HEK293 (cell line): ENCODE measurements at regions not wholly inside any gene's neighbourhood (a gene's known extent, or its start where the extent isn't known, plus 50 kb on each side); places are given as distances from the start of the nearest gene placed in this dataset.

Experiments
- CTCF ChIA-PET: fragments of 350-600 bp; formaldehyde crosslinking; extraction: SDS; loops from one replicate; lab custom pipeline; 2021; ENCODE audit warnings: antibody characterized with exemption; lab: Yijun Ruan, JAX
- POLR2A ChIA-PET: fragments of 300-600 bp; formaldehyde crosslinking; extraction: SDS; loops from one replicate; lab custom pipeline; 2020; ENCODE audit warnings: antibody characterized with exemption, inconsistent platforms; lab: Yijun Ruan, JAX
- H3K27ac ChIP-seq: fragments of 200-500 bp; sonication (Bioruptor generic); 2 replicates; pipeline ENCODE4 v1.5.1; 2014; ENCODE audit warnings: low read depth, low read length, control low read depth, inconsistent platforms; ENCODE audit errors: extremely low read depth
- H3K36me3 ChIP-seq, 2 experiments: fragments of 200-500 bp in 1 of 2; sonication (Bioruptor generic) in 1 of 2; 1 replicate in 1 of 2; 2 replicates in 1 of 2; pipeline ENCODE4 v1.5.1; 2014 to 2017; ENCODE audit warnings: inconsistent platforms in 2 of 2, low read length in 2 of 2; ENCODE audit not compliant: control insufficient read depth in 2 of 2, insufficient read depth in 1 of 2
- H3K4me1 ChIP-seq: fragments of 200-500 bp; sonication (Bioruptor generic); 2 replicates; pipeline ENCODE4 v1.5.1; 2014; ENCODE audit warnings: mild to moderate bottlenecking, low read length, inconsistent platforms; ENCODE audit not compliant: control insufficient read depth, insufficient read depth
- H3K4me3 ChIP-seq: 2 replicates; pipeline ENCODE4 v1.5.1; 2011; ENCODE audit warnings: low read depth, mild to moderate bottlenecking, control low read depth, low read length, moderate library complexity
- H3K9me3 ChIP-seq: fragments of 200-500 bp; sonication (Bioruptor generic); 2 replicates; pipeline ENCODE4 v1.5.1; 2014; ENCODE audit warnings: low read depth, low read length, inconsistent platforms; ENCODE audit not compliant: control insufficient read depth, insufficient read depth
- HOXA7 ChIP-seq: sonication (generic); formaldehyde crosslinking; IDR thresholded peaks from 2 replicates; pipeline ENCODE4 v1.8.1; 2022; ENCODE audit warnings: missing genetic modification reagents, borderline replicate concordance
- OSR2 ChIP-seq: fragments of 450-650 bp; formaldehyde crosslinking; IDR thresholded peaks from 2 replicates; pipeline ENCODE4 v1.5.1; 2016; ENCODE audit warnings: missing biosample characterization, missing genetic modification characterization
- ZBTB11 ChIP-seq: fragments of 450-650 bp; formaldehyde crosslinking; conservative IDR thresholded peaks from 2 replicates; pipeline ENCODE4 v1.5.1; 2016; ENCODE audit warnings: low read depth, missing biosample characterization, missing genetic modification characterization
- ZEB2 ChIP-seq: fragments of 450-650 bp; formaldehyde crosslinking; IDR thresholded peaks from 2 replicates; pipeline ENCODE4 v1.5.1; 2016; ENCODE audit warnings: missing biosample characterization, missing genetic modification characterization
- ZIC2 ChIP-seq: fragments of 450-650 bp; formaldehyde crosslinking; IDR thresholded peaks from 2 replicates; pipeline ENCODE4 v1.5.1; 2016; ENCODE audit warnings: missing biosample characterization, missing genetic modification characterization
- ZNF140 ChIP-seq: fragments of 450-650 bp; formaldehyde crosslinking; IDR thresholded peaks from 2 replicates; pipeline ENCODE4 v1.5.1; 2016; ENCODE audit warnings: missing biosample characterization, missing genetic modification characterization
- ZNF146 ChIP-seq: fragments of 450-650 bp; formaldehyde crosslinking; IDR thresholded peaks from 2 replicates; pipeline ENCODE4 v1.5.1; 2016; ENCODE audit warnings: missing biosample characterization, missing genetic modification characterization
- ZNF26 ChIP-seq: fragments of 450-650 bp; formaldehyde crosslinking; IDR thresholded peaks from 2 replicates; pipeline ENCODE4 v1.5.1; 2016; ENCODE audit warnings: missing biosample characterization, missing genetic modification characterization
- ZNF341 ChIP-seq: fragments of 450-650 bp; formaldehyde crosslinking; IDR thresholded peaks from 2 replicates; pipeline ENCODE4; 2016; ENCODE audit warnings: low read depth, missing biosample characterization, missing genetic modification characterization
- ZNF362 ChIP-seq: fragments of 450-650 bp; formaldehyde crosslinking; IDR thresholded peaks from 2 replicates; pipeline ENCODE4 v1.5.1; 2016; ENCODE audit warnings: missing biosample characterization, missing genetic modification characterization
- ZNF404 ChIP-seq: fragments of 450-650 bp; formaldehyde crosslinking; IDR thresholded peaks from 2 replicates; pipeline ENCODE4 v1.5.1; 2017; ENCODE audit warnings: missing biosample characterization, missing genetic modification characterization
- ZNF571 ChIP-seq: fragments of 450-650 bp; formaldehyde crosslinking; IDR thresholded peaks from 2 replicates; pipeline ENCODE4 v1.5.0; 2017; ENCODE audit warnings: missing biosample characterization, missing genetic modification characterization
- ZNF596 ChIP-seq: fragments of 450-650 bp; IDR thresholded peaks from 2 replicates; pipeline ENCODE4 v1.5.0; 2018; ENCODE audit warnings: missing biosample characterization, mild to moderate bottlenecking, missing genetic modification characterization, moderate library complexity
- ZNF645 ChIP-seq: fragments of 450-650 bp; formaldehyde crosslinking; IDR thresholded peaks from 2 replicates; pipeline ENCODE4; 2016; ENCODE audit warnings: missing biosample characterization, missing genetic modification characterization
- ZNF777 ChIP-seq: fragments of 450-650 bp; formaldehyde crosslinking; IDR thresholded peaks from 2 replicates; pipeline ENCODE4 v1.5.1; 2017; ENCODE audit warnings: missing biosample characterization, missing genetic modification characterization, borderline replicate concordance
- ZNF837 ChIP-seq: fragments of 450-650 bp; formaldehyde crosslinking; IDR thresholded peaks from 2 replicates; pipeline ENCODE4 v1.5.1; 2016; ENCODE audit warnings: missing biosample characterization, missing genetic modification characterization
- TF ChIP-seq, protein P1 (sequence below): fragments of 450-650 bp; formaldehyde crosslinking; IDR thresholded peaks from 2 replicates; pipeline ENCODE4 v1.5.1; 2016; ENCODE audit warnings: missing biosample characterization, missing genetic modification characterization

GRCh38 chr2:236818281-236819045 lies 248.8 kb downstream of the ACKR3 start (continued):
- TF ChIP-seq HOXA7 (no peak), ZEB2 (tag by site-specific recombination) (no peak)
- TF ChIP-seq, protein P1, sequence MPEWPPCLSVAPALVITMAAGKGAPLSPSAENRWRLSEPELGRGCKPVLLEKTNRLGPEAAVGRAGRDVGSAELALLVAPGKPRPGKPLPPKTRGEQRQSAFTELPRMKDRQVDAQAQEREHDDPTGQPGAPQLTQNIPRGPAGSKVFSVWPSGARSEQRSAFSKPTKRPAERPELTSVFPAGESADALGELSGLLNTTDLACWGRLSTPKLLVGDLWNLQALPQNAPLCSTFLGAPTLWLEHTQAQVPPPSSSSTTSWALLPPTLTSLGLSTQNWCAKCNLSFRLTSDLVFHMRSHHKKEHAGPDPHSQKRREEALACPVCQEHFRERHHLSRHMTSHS = no peak

DNA sequence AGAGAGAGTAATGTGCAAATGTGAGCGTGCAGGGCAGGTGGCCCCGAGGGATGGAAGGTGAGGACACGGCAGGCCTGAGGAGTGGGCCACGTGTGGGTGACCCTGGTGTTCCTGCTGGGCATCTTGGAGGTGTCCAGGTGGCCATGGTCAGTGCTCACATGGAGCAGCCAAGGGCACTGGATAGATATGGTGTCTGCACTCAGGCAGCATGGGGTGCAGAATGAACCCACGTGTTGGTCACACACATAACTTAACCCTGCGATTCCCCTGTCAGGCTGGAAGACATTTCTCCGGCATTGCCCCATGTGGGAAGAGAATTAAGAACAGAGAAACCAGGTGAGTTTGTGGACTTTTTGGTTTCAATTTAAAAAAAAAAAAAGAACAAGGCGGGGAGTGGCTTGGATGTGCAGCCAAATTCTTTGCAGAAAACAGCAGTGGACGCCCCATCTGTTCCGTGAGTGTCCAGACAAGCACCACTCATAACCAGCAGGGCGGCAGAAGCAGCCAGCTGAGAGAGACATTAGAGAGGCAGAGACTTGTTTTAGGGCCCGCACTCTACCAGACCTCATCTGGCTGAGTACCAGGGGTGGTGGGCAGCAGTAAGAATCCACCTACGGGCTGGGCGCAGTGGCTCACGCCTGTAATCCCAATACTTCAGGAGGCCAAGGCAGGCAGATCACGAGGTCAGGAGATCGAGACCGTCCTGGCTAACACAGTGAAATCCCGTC lies 249.8 kb downstream of the ACKR3 start:
- no peaks in the 10 kb centered on the region for H3K4me1 ChIP-seq
- ChIA-PET CTCF (no interaction called here), POLR2A (no interaction called here)

DNA sequence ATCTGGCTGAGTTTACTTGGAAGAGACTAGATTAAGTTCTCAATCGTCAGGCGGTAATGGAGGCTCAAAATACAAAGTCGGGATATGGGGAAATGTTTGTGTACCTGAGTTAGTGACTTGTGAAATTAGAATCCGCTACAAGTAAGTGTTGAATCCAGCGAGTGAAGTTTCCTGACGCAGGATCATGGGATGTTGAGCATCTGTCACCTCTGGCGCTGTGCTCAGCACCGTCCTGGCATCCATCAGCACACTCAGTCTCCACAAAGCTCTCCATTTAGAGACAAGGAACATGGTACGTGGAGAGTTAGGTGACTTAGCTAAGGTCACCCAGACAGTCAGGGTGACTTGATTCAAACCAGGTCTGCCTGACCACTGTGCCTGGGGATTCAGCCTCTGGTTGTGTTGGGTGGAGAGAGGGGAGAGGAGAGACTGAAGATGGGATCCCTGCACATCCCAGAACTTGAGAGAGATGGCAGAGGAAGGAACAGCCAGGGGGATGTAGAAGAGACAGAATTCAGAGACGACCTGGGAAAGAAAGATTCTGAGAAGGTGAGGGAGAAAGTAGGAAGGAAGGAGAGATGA lies 251.2 kb downstream of the ACKR3 start:
- TF ChIP-seq ZNF596 (tag by site-specific recombination) = no peak
- no peak for TF ChIP-seq ZBTB11 (tag by site-specific recombination)
- no peak for TF ChIP-seq ZNF571 (tag by site-specific recombination)
- TF ChIP-seq ZNF140 (tag by site-specific recombination) = no peak
- no peak for TF ChIP-seq ZNF777 (tag by site-specific recombination)
- no peak for TF ChIP-seq ZNF146
- no peak for TF ChIP-seq ZNF341 (tag by site-specific recombination)
- TF ChIP-seq ZNF404 (tag by site-specific recombination) = no peak
- TF ChIP-seq ZNF26 (tag by site-specific recombination) = no peak
- TF ChIP-seq OSR2 (tag by site-specific recombination) = no peak
- no peak for TF ChIP-seq ZNF837 (tag by site-specific recombination)
- TF ChIP-seq ZNF645 (tag by site-specific recombination) = no peak
- no peak for TF ChIP-seq ZIC2 (tag by site-specific recombination)
- Histone ChIP-seq H3K4me1 (peaks cover 2% of the 10 kb centered on the region; the same call in 1 of the 2 replicates), H3K9me3 (no peaks in the 10 kb centered on the region), H3K36me3 (no peaks in the 10 kb centered on the region), H3K27ac (no peak overlapping the region), H3K4me3 (no peak overlapping the region)
- ChIA-PET CTCF (interaction anchor here (0.7 kb wide), 1 partner anchor 240 kb away, joined by 3 read pairs; no protein-coding TSS in a partner anchor), POLR2A (no interaction called here)

More for the DNA sequence above, 249.8 kb downstream of the ACKR3 start:
- no peaks in the 10 kb centered on the region for H3K9me3 ChIP-seq
- TF ChIP-seq OSR2 (tag by site-specific recombination) (no peak), ZNF362 (tag by site-specific recombination) (no peak)
- no peak overlapping the region for H3K27ac ChIP-seq
- no peaks in the 10 kb centered on the region for H3K36me3 ChIP-seq
- H3K4me3 ChIP-seq = no peak overlapping the region
